ENCODE measurements at regions not wholly inside any gene's neighbourhood (a gene's known extent, or its start where the extent isn't known, plus 50 kb on each side); places are given as distances from the start of the nearest gene placed in this dataset.

- no peak for TF ChIP-seq USF2 (IDR thresholded peaks at IDR 0.05)
- TF ChIP-seq SREBF2 (IDR thresholded peaks at IDR 0.05), result no peak
- no peak for TF ChIP-seq KDM5A (IDR thresholded peaks at IDR 0.05)
Observed at GRCh38 chr3:70501561-70501960, 189.1 kb upstream of the MDFIC2 start (continued).

GRCh38 chr3:70488816-70489215 is 176.4 kb upstream of the MDFIC2 start:
- ChIA-PET POLR2A (no interaction called here), CTCF (no interaction called here)
- H3K4me1 ChIP-seq, result no peaks in the 10 kb centered on the region
- H3K4me3 ChIP-seq, result no peak overlapping the region
- FAIRE-seq (no peak), ATAC-seq (no peak), DNase-seq (ENCODE audit: low read depth in 1 of 2, low spot score in 1 of 2) (no peak)
- no peaks in the 10 kb centered on the region for H3K9me3 ChIP-seq
- no peak overlapping the region for H3K27ac ChIP-seq
- 36% methylated on average over 7 of the region's 7 CpGs for WGBS (ENCODE audit: missing lambda C conversion rate)
- TF ChIP-seq MAFK (IDR thresholded peaks at IDR 0.05; ENCODE audit: partially characterized antibody) (no peak), POLR2A (IDR thresholded peaks at IDR 0.05; ENCODE audit: low read length) (no peak), GATA3 (IDR thresholded peaks at IDR 0.05; ENCODE audit: borderline replicate concordance) (no peak), FOSB (CRISPR knock-in tag; IDR thresholded peaks at IDR 0.05) (no peak), SREBF2 (IDR thresholded peaks at IDR 0.05) (no peak), ZNF302 (CRISPR knock-in tag; IDR thresholded peaks at IDR 0.05) (no peak), CBX8 (IDR thresholded peaks at IDR 0.05) (no peak), JUN (IDR thresholded peaks at IDR 0.05) (no peak), HOXA7 (CRISPR knock-in tag; IDR thresholded peaks at IDR 0.05) (no peak), MAZ (IDR thresholded peaks at IDR 0.05; ENCODE audit: borderline replicate concordance, low read depth, low read length) (no peak), CHD2 (IDR thresholded peaks at IDR 0.05; ENCODE audit: low read length, partially characterized antibody) (no peak), ELK1 (IDR thresholded peaks at IDR 0.05; ENCODE audit: low read depth, low read length) (no peak), RFX5 (IDR thresholded peaks at IDR 0.05) (no peak)
- no peak overlapping the region for H3K4me2 ChIP-seq

GRCh38 chr3:70488131-70488530 is 175.7 kb upstream of the MDFIC2 start:
- no peak for FAIRE-seq
- no peak overlapping the region for H3K4me2 ChIP-seq
- TF ChIP-seq, protein P1, sequence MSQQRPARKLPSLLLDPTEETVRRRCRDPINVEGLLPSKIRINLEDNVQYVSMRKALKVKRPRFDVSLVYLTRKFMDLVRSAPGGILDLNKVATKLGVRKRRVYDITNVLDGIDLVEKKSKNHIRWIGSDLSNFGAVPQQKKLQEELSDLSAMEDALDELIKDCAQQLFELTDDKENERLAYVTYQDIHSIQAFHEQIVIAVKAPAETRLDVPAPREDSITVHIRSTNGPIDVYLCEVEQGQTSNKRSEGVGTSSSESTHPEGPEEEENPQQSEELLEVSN (IDR thresholded peaks at IDR 0.05; ENCODE audit: borderline replicate concordance, low read depth), result no peak
- no peak for TF ChIP-seq EHMT2 (IDR thresholded peaks at IDR 0.05; ENCODE audit: low read depth)
- no peak for TF ChIP-seq FOXS1 (CRISPR knock-in tag; IDR thresholded peaks at IDR 0.05)
- no peak for TF ChIP-seq HDAC2 (IDR thresholded peaks at IDR 0.05)
- TF ChIP-seq HOXB13 (CRISPR knock-in tag; IDR thresholded peaks at IDR 0.05; ENCODE audit: low read depth), result no peak
- TF ChIP-seq CBX8 (IDR thresholded peaks at IDR 0.05), result no peak
- no peak for TF ChIP-seq ZFP36 (IDR thresholded peaks at IDR 0.05; ENCODE audit: borderline replicate concordance, partially characterized antibody)
- no peak for TF ChIP-seq FOSL2 (IDR thresholded peaks at IDR 0.05)
- no peak for TF ChIP-seq FOSL2 (CRISPR knock-in tag; IDR thresholded peaks at IDR 0.05)
- TF ChIP-seq MYC (IDR thresholded peaks at IDR 0.05; ENCODE audit: borderline replicate concordance, low read length), result no peak
- no peak for TF ChIP-seq ESRRA (IDR thresholded peaks at IDR 0.05; ENCODE audit: borderline replicate concordance, low read length)
- CTCF ChIA-PET, result no interaction called here
- no peak overlapping the region for H3K27ac ChIP-seq
- WGBS (ENCODE audit: missing lambda C conversion rate), result 70% methylated on average over 5 of the region's 5 CpGs
- DNase-seq (ENCODE audit: low read depth in 1 of 2, low spot score in 1 of 2), result no peak
- H3K4me1 ChIP-seq, result no peaks in the 10 kb centered on the region
- no peak overlapping the region for H3K4me3 ChIP-seq
- no peaks in the 10 kb centered on the region for H3K9me3 ChIP-seq
- POLR2A ChIA-PET, result no interaction called here
- no peak for ATAC-seq

Data from A549 (cell line).